HepG2 (cell line): ENCODE measurements at regions not wholly inside any gene's neighbourhood (a gene's known extent, or its start where the extent isn't known, plus 50 kb on each side); places are given as distances from the start of the nearest gene placed in this dataset.

ENCODE experiments used
- ASH2L ChIP-seq: fragments of 300-600, 200-600 bp; sonication (generic); IDR thresholded peaks from 2 replicates; pipeline ENCODE4 v1.7.0; 2017; ENCODE audit warnings: low read depth, mild to moderate bottlenecking, moderate library complexity, mixed read lengths, low read length; ENCODE audit not compliant: insufficient read length
- BHLHE40 ChIP-seq: IDR thresholded peaks from 2 replicates; pipeline ENCODE4 v1.6.1; 2011; ENCODE audit warnings: low read length, improper control_type of control experiment
- BORCS8-MEF2B ChIP-seq: sonication (generic); formaldehyde crosslinking; IDR thresholded peaks from 2 replicates; pipeline ENCODE4 v1.8.0; 2022; ENCODE audit warnings: mild to moderate bottlenecking, missing genetic modification reagents
- CSRNP2 ChIP-seq: sonication (generic); formaldehyde crosslinking; conservative IDR thresholded peaks from 2 replicates; pipeline ENCODE4 v1.8.0; 2022; ENCODE audit warnings: low read depth, missing genetic modification reagents
- EZH2 ChIP-seq: conservative IDR thresholded peaks from 2 replicates; pipeline ENCODE4 v1.6.1; 2012; ENCODE audit warnings: mild to moderate bottlenecking, low read depth, low read length, moderate library complexity
- FOXK1 ChIP-seq: sonication (generic); formaldehyde crosslinking; IDR thresholded peaks from 2 replicates; pipeline ENCODE4 v1.4.0; 2020; ENCODE audit warnings: low read depth, missing genetic modification reagents, borderline replicate concordance
- GMEB1 ChIP-seq: sonication (generic); formaldehyde crosslinking; IDR thresholded peaks from 2 replicates; pipeline ENCODE4 v1.5.1; 2020; ENCODE audit warnings: missing genetic modification reagents, mild to moderate bottlenecking, borderline replicate concordance
- IRF2 ChIP-seq: IDR thresholded peaks from 2 replicates; pipeline ENCODE4 v1.6.1; 2018; ENCODE audit warnings: missing genetic modification reagents, missing compliant biosample characterization
- MTA1 ChIP-seq: sonication (generic); formaldehyde crosslinking; IDR thresholded peaks from 2 replicates; pipeline ENCODE4 v1.4.0; 2020; ENCODE audit warnings: missing genetic modification reagents, mild to moderate bottlenecking, borderline replicate concordance
- MYC ChIP-seq: sonication (generic); formaldehyde crosslinking; IDR thresholded peaks from 2 replicates; pipeline ENCODE4 v1.9.0; 2021; ENCODE audit warnings: missing genetic modification reagents, borderline replicate concordance
- NCOA2 ChIP-seq: sonication (generic); formaldehyde crosslinking; IDR thresholded peaks from 2 replicates; pipeline ENCODE4 v1.8.0; 2022; ENCODE audit warnings: inconsistent platforms
- PHF21A ChIP-seq: sonication (generic); formaldehyde crosslinking; IDR thresholded peaks from 2 replicates; pipeline ENCODE4 v1.5.0; 2020; ENCODE audit warnings: mild to moderate bottlenecking, missing genetic modification reagents
- PLRG1 ChIP-seq: fragments of 450-650 bp; conservative IDR thresholded peaks from 2 replicates; pipeline ENCODE4 v1.6.1; 2016
- RAD21 ChIP-seq: fragments of 450-650 bp; formaldehyde crosslinking; IDR thresholded peaks from 2 replicates; pipeline ENCODE4 v1.5.0; 2020; ENCODE audit warnings: mild to moderate bottlenecking
- SALL2 ChIP-seq: sonication (generic); formaldehyde crosslinking; IDR thresholded peaks from 2 replicates; pipeline ENCODE4 v1.8.1; 2023; ENCODE audit warnings: mild to moderate bottlenecking, missing genetic modification reagents, inconsistent platforms
- SAP130 ChIP-seq: IDR thresholded peaks from 2 replicates; pipeline ENCODE4 v1.6.1; 2016; ENCODE audit warnings: low read depth
- SIN3A ChIP-seq: IDR thresholded peaks from 2 replicates; pipeline ENCODE4 v1.6.1; 2011; ENCODE audit warnings: low read depth, mild to moderate bottlenecking, control low read depth, low read length, borderline replicate concordance
- TGIF2 ChIP-seq: IDR thresholded peaks from 2 replicates; pipeline ENCODE4 v1.6.1; 2016; ENCODE audit warnings: control low read depth, missing compliant biosample characterization
- TSC22D2 ChIP-seq: sonication (generic); formaldehyde crosslinking; IDR thresholded peaks from 2 replicates; pipeline ENCODE4 v1.5.1; 2020; ENCODE audit warnings: missing genetic modification reagents, mild to moderate bottlenecking, borderline replicate concordance
- XRCC5 ChIP-seq: fragments of 200-400 bp; formaldehyde crosslinking; optimal IDR thresholded peaks from 2 replicates; pipeline ENCODE3; 2017; ENCODE audit warnings: mild to moderate bottlenecking, low read length
- ZKSCAN8 ChIP-seq: IDR thresholded peaks from 2 replicates; pipeline ENCODE4 v1.6.1; 2016; ENCODE audit warnings: borderline replicate concordance, missing genetic modification reagents, missing compliant biosample characterization
- ZNF274 ChIP-seq: sonication (generic); formaldehyde crosslinking; IDR thresholded peaks from 2 replicates; pipeline ENCODE4 v1.5.1; 2020; ENCODE audit warnings: mild to moderate bottlenecking, missing genetic modification reagents
- ZNF275 ChIP-seq: sonication (generic); formaldehyde crosslinking; IDR thresholded peaks from 2 replicates; pipeline ENCODE4 v1.8.0; 2022; ENCODE audit warnings: missing genetic modification reagents, mild to moderate bottlenecking, inconsistent platforms, borderline replicate concordance
- ZNF513 ChIP-seq: sonication (generic); formaldehyde crosslinking; conservative IDR thresholded peaks from 2 replicates; pipeline ENCODE4 v1.5.0; 2020; ENCODE audit warnings: missing genetic modification reagents
- ZNF558 ChIP-seq: sonication (generic); formaldehyde crosslinking; IDR thresholded peaks from 2 replicates; pipeline ENCODE4 v1.9.0; 2022; ENCODE audit warnings: mild to moderate bottlenecking, missing genetic modification reagents, borderline replicate concordance
- ZNF879 ChIP-seq: sonication (generic); formaldehyde crosslinking; IDR thresholded peaks from 2 replicates; pipeline ENCODE4 v1.8.1; 2023; ENCODE audit warnings: missing genetic modification reagents

- TF ChIP-seq BORCS8-MEF2B (CRISPR knock-in tag) (peak; percentile 62; the same call in 1 of the 2 replicates), SALL2 (CRISPR knock-in tag) (no peak), ZNF274 (CRISPR knock-in tag) (no peak), XRCC5 (peak; percentile 64), ASH2L (peak; percentile 73), NCOA2 (CRISPR knock-in tag) (peak; percentile 30; the same call in 1 of the 2 replicates), MYC (CRISPR knock-in tag) (peak; percentile 35; the same call in 1 of the 2 replicates), SIN3A (no peak), ZNF558 (CRISPR knock-in tag) (no peak), SAP130 (CRISPR knock-in tag) (peak; percentile 85), ZNF879 (CRISPR knock-in tag) (no peak), MTA1 (peak; percentile 27; the same call in 1 of the 2 replicates), CSRNP2 (no peak), GMEB1 (CRISPR knock-in tag) (no peak), BHLHE40 (no peak), TGIF2 (peak; percentile 49), EZH2 (no peak), IRF2 (CRISPR knock-in tag) (no peak), TSC22D2 (no peak), FOXK1 (CRISPR knock-in tag) (0 out of 2 replicates have a peak, but pooled peaks have one; percentile 22), RAD21 (CRISPR knock-in tag) (no peak; the same call in 1 of the 2 replicates), ZKSCAN8 (no peak), PLRG1 (no peak), PHF21A (no peak), ZNF513 (CRISPR knock-in tag) (no peak), ZNF275 (CRISPR knock-in tag) (0 out of 2 replicates have a peak, but pooled peaks have one; percentile 59)
These were observed 217.8 kb upstream of the MKLN1 start (continued) for GRCh38 chr7:131109759-131110296.
